WTC11 (cell line): ENCODE measurements at regions not wholly inside any gene's neighbourhood (a gene's known extent, or its start where the extent isn't known, plus 50 kb on each side); places are given as distances from the start of the nearest gene placed in this dataset.

ENCODE experiments used
- ATAC-seq: fragments of 200-7000 bp; cut with Tn5 transposase; 2 replicates; pipeline ENCODE4 v1.10.0; 2021; ENCODE audit warnings: mild to moderate bottlenecking, moderate library complexity
- CTCF ChIA-PET: fragments of 300-600 bp; sonication (Branson Sonifier 250); formaldehyde crosslinking; loops from one replicate; lab custom pipeline; 2021; ENCODE audit warnings: antibody characterized with exemption; lab: Charles Lee
- POLR2A ChIA-PET: fragments of 350-600 bp; sonication (Branson Sonifier 250); formaldehyde crosslinking; loops from one replicate; lab custom pipeline; 2021; ENCODE audit warnings: antibody characterized with exemption; lab: Charles Lee
- DNase-seq: peaks from one replicate; pipeline ENCODE4 v3.0.0; 2021; ENCODE audit warnings: low spot score
- H3K27ac Mint-ChIP-seq: 2 replicates; pipeline ENCODE4 v1.8.0; 2021; ENCODE audit warnings: mixed read lengths
- H3K27me3 Mint-ChIP-seq: 2 replicates; pipeline ENCODE4 v1.8.0; 2021; ENCODE audit warnings: low read depth, mild to moderate bottlenecking, moderate library complexity, mixed read lengths
- H3K36me3 Mint-ChIP-seq: 2 replicates; pipeline ENCODE4 v1.8.0; 2021; ENCODE audit warnings: mixed read lengths
- H3K4me1 Mint-ChIP-seq: 2 replicates; pipeline ENCODE4 v1.8.0; 2022; ENCODE audit warnings: mixed read lengths
- H3K4me3 Mint-ChIP-seq: 2 replicates; pipeline ENCODE4 v1.8.0; 2021; ENCODE audit warnings: mild to moderate bottlenecking, moderate library complexity, mixed read lengths
- H3K9me3 Mint-ChIP-seq: 2 replicates; pipeline ENCODE4 v1.8.0; 2021; ENCODE audit warnings: mixed read lengths
- ATF6 ChIP-seq: sonication (generic); formaldehyde crosslinking; IDR thresholded peaks from 2 replicates; pipeline ENCODE4 v1.8.1; 2023; ENCODE audit warnings: mild to moderate bottlenecking, missing genetic modification reagents
- CBFB ChIP-seq: sonication (generic); formaldehyde crosslinking; IDR thresholded peaks from 2 replicates; pipeline ENCODE4 v1.8.1; 2022; ENCODE audit warnings: mild to moderate bottlenecking, low read depth, missing genetic modification reagents
- CREM ChIP-seq: sonication (generic); formaldehyde crosslinking; IDR thresholded peaks from 2 replicates; pipeline ENCODE4 v1.8.1; 2022; ENCODE audit warnings: mild to moderate bottlenecking, missing genetic modification reagents, moderate library complexity
- ELF4 ChIP-seq: sonication (generic); formaldehyde crosslinking; IDR thresholded peaks from 2 replicates; pipeline ENCODE4 v1.8.1; 2022; ENCODE audit warnings: low read depth, mild to moderate bottlenecking, moderate library complexity, missing genetic modification reagents
- EMX1 ChIP-seq: fragments of 250-450 bp; sonication (Bioruptor Pico); IDR thresholded peaks from 2 replicates; pipeline ENCODE4 v1.8.0; 2021; ENCODE audit warnings: mild to moderate bottlenecking
- FOXJ3 ChIP-seq: sonication (generic); formaldehyde crosslinking; IDR thresholded peaks from 2 replicates; pipeline ENCODE4 v1.9.0; 2021; ENCODE audit warnings: missing genetic modification reagents, mild to moderate bottlenecking, borderline replicate concordance
- FOXP4 ChIP-seq: sonication (generic); formaldehyde crosslinking; IDR thresholded peaks from 2 replicates; pipeline ENCODE4 v1.8.0; 2022; ENCODE audit warnings: mild to moderate bottlenecking, missing genetic modification reagents
- GABPB1 ChIP-seq: sonication (generic); formaldehyde crosslinking; IDR thresholded peaks from 2 replicates; pipeline ENCODE4 v1.8.1; 2023; ENCODE audit warnings: mild to moderate bottlenecking, missing genetic modification reagents
- GRHL2 ChIP-seq: fragments of 250-450 bp; sonication (Bioruptor Pico); IDR thresholded peaks from 2 replicates; pipeline ENCODE4 v1.8.0; 2022; ENCODE audit warnings: mild to moderate bottlenecking, moderate library complexity; ENCODE audit not compliant: insufficient replicate concordance, severe bottlenecking
- HMGXB4 ChIP-seq: sonication (generic); formaldehyde crosslinking; IDR thresholded peaks from 2 replicates; pipeline ENCODE4 v1.8.1; 2023; ENCODE audit warnings: mild to moderate bottlenecking, moderate library complexity, missing genetic modification reagents
- MAX ChIP-seq: sonication (generic); formaldehyde crosslinking; IDR thresholded peaks from 2 replicates; pipeline ENCODE4 v1.8.0; 2022; ENCODE audit warnings: mild to moderate bottlenecking, missing genetic modification reagents
- MLX ChIP-seq: sonication (generic); formaldehyde crosslinking; IDR thresholded peaks from 2 replicates; pipeline ENCODE4 v1.8.1; 2023; ENCODE audit warnings: mild to moderate bottlenecking, missing genetic modification reagents, moderate library complexity
- MYBL2 ChIP-seq: sonication (generic); formaldehyde crosslinking; IDR thresholded peaks from 2 replicates; pipeline ENCODE4 v1.8.1; 2023; ENCODE audit warnings: mild to moderate bottlenecking, moderate library complexity, missing genetic modification reagents
- PRRX2 ChIP-seq: fragments of 250-450 bp; sonication (Bioruptor Pico); IDR thresholded peaks from 2 replicates; pipeline ENCODE4 v1.8.0; 2021; ENCODE audit warnings: mild to moderate bottlenecking
- SMAD3 ChIP-seq: sonication (generic); formaldehyde crosslinking; IDR thresholded peaks from 2 replicates; pipeline ENCODE4 v1.8.0; 2022; ENCODE audit warnings: missing genetic modification reagents, mild to moderate bottlenecking, borderline replicate concordance
- SOX15 ChIP-seq: fragments of 250-450 bp; sonication (Bioruptor Pico); IDR thresholded peaks from 2 replicates; pipeline ENCODE4 v1.9.0; 2021; ENCODE audit warnings: mild to moderate bottlenecking
- ZMAT4 ChIP-seq: fragments of 250-450 bp; sonication (Bioruptor Pico); IDR thresholded peaks from 2 replicates; pipeline ENCODE4 v1.9.0; 2021; ENCODE audit warnings: mild to moderate bottlenecking
- ZNF219 ChIP-seq: sonication (generic); formaldehyde crosslinking; IDR thresholded peaks from 2 replicates; pipeline ENCODE4 v1.8.0; 2023; ENCODE audit warnings: missing genetic modification reagents, mild to moderate bottlenecking, borderline replicate concordance
- ZNF232 ChIP-seq: sonication (generic); formaldehyde crosslinking; IDR thresholded peaks from 2 replicates; pipeline ENCODE4 v1.8.0; 2022; ENCODE audit warnings: mild to moderate bottlenecking, missing genetic modification reagents
- ZSCAN18 ChIP-seq: fragments of 250-450 bp; sonication (Bioruptor Pico); IDR thresholded peaks from 2 replicates; pipeline ENCODE4 v2.1.2; 2022; ENCODE audit warnings: mild to moderate bottlenecking, moderate library complexity

GRCh38 chr10:113471241-113471996, 81.4 kb upstream of the HABP2 start:
- H3K27me3 Mint-ChIP-seq: peaks cover 3% of the 10 kb centered on the region; the same call in 1 of the 2 replicates
- CTCF ChIA-PET: no interaction called here
- H3K4me3 Mint-ChIP-seq: no peak overlapping the region
- DNase-seq (no peak), ATAC-seq (no peak)
- no peaks in the 10 kb centered on the region for H3K9me3 Mint-ChIP-seq
- no peak for TF ChIP-seq ZNF219 (CRISPR knock-in tag)
- no peak for TF ChIP-seq HMGXB4
- no peak for TF ChIP-seq SOX15 (CRISPR knock-in tag)
- no peak for TF ChIP-seq EMX1 (CRISPR knock-in tag)
- TF ChIP-seq ZSCAN18 (CRISPR knock-in tag): no peak
- no peak for TF ChIP-seq ZNF232
- no peak for TF ChIP-seq GABPB1 (CRISPR knock-in tag)
- no peak for TF ChIP-seq PRRX2
- H3K36me3 Mint-ChIP-seq: no peaks in the 10 kb centered on the region
- POLR2A ChIA-PET: no interaction called here
- H3K4me1 Mint-ChIP-seq: peaks cover 13% of the 10 kb centered on the region; the same call in 1 of the 2 replicates
- H3K27ac Mint-ChIP-seq: no peak overlapping the region

GRCh38 chr10:113473011-113473410, 79.8 kb upstream of the HABP2 start:
- H3K4me1 Mint-ChIP-seq: peaks cover 14% of the 10 kb centered on the region; the same call in 1 of the 2 replicates
- POLR2A ChIA-PET: no interaction called here
- CTCF ChIA-PET: no interaction called here

GRCh38 chr10:113473851-113474250, 79.0 kb upstream of the HABP2 start:
- Mint-ChIP-seq H3K9me3 (no peaks in the 10 kb centered on the region), H3K4me1 (peaks cover 14% of the 10 kb centered on the region; the same call in 1 of the 2 replicates), H3K4me3 (no peak overlapping the region), H3K27ac (no peak overlapping the region), H3K36me3 (no peaks in the 10 kb centered on the region), H3K27me3 (peaks cover 3% of the 10 kb centered on the region; the same call in 1 of the 2 replicates)
- no peak for TF ChIP-seq ATF6 (CRISPR knock-in tag)
- TF ChIP-seq CREM (CRISPR knock-in tag): no peak
- no peak for TF ChIP-seq MAX (CRISPR knock-in tag)
- TF ChIP-seq ELF4 (CRISPR knock-in tag): no peak
- no peak for TF ChIP-seq FOXJ3 (CRISPR knock-in tag)
- TF ChIP-seq SMAD3: no peak
- no peak for TF ChIP-seq FOXP4 (CRISPR knock-in tag)
- TF ChIP-seq CBFB (CRISPR knock-in tag): no peak
- no peak for ATAC-seq
- CTCF ChIA-PET: no interaction called here
- no peak for DNase-seq
- POLR2A ChIA-PET: no interaction called here

More at GRCh38 chr10:113473011-113473410, 79.8 kb upstream of the HABP2 start:
- Mint-ChIP-seq H3K9me3 (no peaks in the 10 kb centered on the region), H3K27ac (no peak overlapping the region), H3K36me3 (no peaks in the 10 kb centered on the region), H3K27me3 (peaks cover 3% of the 10 kb centered on the region; the same call in 1 of the 2 replicates), H3K4me3 (no peak overlapping the region)
- DNase-seq (no peak), ATAC-seq (no peak)
- TF ChIP-seq MYBL2 (CRISPR knock-in tag): no peak
- no peak for TF ChIP-seq ZMAT4 (CRISPR knock-in tag)
- TF ChIP-seq MLX (CRISPR knock-in tag): no peak
- no peak for TF ChIP-seq SOX15 (CRISPR knock-in tag)
- TF ChIP-seq GRHL2 (CRISPR knock-in tag): no peak
